ENCODE measurements at regions not wholly inside any gene's neighbourhood (a gene's known extent, or its start where the extent isn't known, plus 50 kb on each side); places are given as distances from the start of the nearest gene placed in this dataset.

DNA sequence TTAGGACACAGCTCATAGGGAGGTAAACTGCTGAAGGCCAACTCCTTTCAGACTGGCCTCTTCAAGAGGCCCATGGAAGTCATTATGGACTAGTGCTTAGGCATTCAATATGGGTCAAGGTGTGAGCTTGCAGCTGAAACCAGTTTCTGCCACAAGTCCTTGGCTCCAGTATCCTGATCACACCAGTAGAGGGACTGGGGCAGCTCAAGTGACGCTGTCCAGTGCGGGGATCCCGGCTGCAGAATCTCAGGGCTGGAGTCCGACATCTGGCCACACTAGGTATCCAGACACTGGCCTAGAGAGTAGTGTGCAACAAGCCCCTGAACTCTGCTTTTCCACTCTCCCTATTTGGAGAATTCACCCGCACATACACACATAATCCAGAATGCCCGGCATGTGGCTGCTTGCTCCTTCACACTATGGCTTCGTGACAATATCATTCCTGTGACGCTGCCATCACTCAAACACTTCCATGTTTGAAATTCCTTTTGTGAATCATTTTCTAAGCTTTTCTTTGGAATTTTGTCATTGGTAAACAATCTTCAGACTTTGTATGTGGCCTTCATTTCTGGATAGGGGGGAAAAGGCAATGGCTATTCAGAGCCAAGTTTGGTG is 425.1 kb downstream of the EFNB2 start:
- TF ChIP-seq BHLHE40 (IDR thresholded peaks at IDR 0.05; ENCODE audit: low read depth, low read length), result 0 out of 2 replicates have a peak, but pooled peaks have one; percentile 32
- no peak for TF ChIP-seq POLR2A (IDR thresholded peaks at IDR 0.05; ENCODE audit: low read depth, low read length)
- TF ChIP-seq, protein P1, sequence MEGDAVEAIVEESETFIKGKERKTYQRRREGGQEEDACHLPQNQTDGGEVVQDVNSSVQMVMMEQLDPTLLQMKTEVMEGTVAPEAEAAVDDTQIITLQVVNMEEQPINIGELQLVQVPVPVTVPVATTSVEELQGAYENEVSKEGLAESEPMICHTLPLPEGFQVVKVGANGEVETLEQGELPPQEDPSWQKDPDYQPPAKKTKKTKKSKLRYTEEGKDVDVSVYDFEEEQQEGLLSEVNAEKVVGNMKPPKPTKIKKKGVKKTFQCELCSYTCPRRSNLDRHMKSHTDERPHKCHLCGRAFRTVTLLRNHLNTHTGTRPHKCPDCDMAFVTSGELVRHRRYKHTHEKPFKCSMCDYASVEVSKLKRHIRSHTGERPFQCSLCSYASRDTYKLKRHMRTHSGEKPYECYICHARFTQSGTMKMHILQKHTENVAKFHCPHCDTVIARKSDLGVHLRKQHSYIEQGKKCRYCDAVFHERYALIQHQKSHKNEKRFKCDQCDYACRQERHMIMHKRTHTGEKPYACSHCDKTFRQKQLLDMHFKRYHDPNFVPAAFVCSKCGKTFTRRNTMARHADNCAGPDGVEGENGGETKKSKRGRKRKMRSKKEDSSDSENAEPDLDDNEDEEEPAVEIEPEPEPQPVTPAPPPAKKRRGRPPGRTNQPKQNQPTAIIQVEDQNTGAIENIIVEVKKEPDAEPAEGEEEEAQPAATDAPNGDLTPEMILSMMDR (conservative IDR thresholded peaks at IDR 0.05; ENCODE audit: low read depth, low read length), result no peak
- TF ChIP-seq NFE2L2 (IDR thresholded peaks at IDR 0.05; ENCODE audit: low read depth, low read length), result no peak
- no peak for TF ChIP-seq RAD21 (IDR thresholded peaks at IDR 0.05; ENCODE audit: low read length)
- TF ChIP-seq, protein P2, sequence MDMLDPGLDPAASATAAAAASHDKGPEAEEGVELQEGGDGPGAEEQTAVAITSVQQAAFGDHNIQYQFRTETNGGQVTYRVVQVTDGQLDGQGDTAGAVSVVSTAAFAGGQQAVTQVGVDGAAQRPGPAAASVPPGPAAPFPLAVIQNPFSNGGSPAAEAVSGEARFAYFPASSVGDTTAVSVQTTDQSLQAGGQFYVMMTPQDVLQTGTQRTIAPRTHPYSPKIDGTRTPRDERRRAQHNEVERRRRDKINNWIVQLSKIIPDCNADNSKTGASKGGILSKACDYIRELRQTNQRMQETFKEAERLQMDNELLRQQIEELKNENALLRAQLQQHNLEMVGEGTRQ (IDR thresholded peaks at IDR 0.05; ENCODE audit: low read depth, low read length), result no peak
- TF ChIP-seq, protein P3, sequence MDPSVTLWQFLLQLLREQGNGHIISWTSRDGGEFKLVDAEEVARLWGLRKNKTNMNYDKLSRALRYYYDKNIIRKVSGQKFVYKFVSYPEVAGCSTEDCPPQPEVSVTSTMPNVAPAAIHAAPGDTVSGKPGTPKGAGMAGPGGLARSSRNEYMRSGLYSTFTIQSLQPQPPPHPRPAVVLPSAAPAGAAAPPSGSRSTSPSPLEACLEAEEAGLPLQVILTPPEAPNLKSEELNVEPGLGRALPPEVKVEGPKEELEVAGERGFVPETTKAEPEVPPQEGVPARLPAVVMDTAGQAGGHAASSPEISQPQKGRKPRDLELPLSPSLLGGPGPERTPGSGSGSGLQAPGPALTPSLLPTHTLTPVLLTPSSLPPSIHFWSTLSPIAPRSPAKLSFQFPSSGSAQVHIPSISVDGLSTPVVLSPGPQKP (IDR thresholded peaks at IDR 0.05; ENCODE audit: borderline replicate concordance, low read depth, low read length), result no peak
- TF ChIP-seq SMC3 (IDR thresholded peaks at IDR 0.05; ENCODE audit: low read depth, low read length), result no peak
- no peak for TF ChIP-seq CEBPB (IDR thresholded peaks at IDR 0.05; ENCODE audit: low read depth, low read length)
- no peak for TF ChIP-seq RCOR1 (IDR thresholded peaks at IDR 0.05; ENCODE audit: insufficient replicate concordance, low read length)
- TF ChIP-seq MXI1 (IDR thresholded peaks at IDR 0.05; ENCODE audit: borderline replicate concordance, low read depth, low read length), result no peak
- TF ChIP-seq FOS (IDR thresholded peaks at IDR 0.05; ENCODE audit: low read depth, low read length), result no peak
- TF ChIP-seq MAFK (IDR thresholded peaks at IDR 0.05; ENCODE audit: low read depth, low read length), result no peak

Measured in IMR-90 (cell line).